Activated T-cell treated with anti-CD3 and anti-CD28 coated beads, Interleukin-2, amount 50 U/mL, for 72 hours (primary cell): ENCODE measurements at regions not wholly inside any gene's neighbourhood (a gene's known extent, or its start where the extent isn't known, plus 50 kb on each side); places are given as distances from the start of the nearest gene placed in this dataset.
"Not testable (repeated sequence)": the region's sequence is repeated elsewhere in the genome, so short reads cannot be mapped to it uniquely, and the experiment has no call there.

Experiments used
- ATAC-seq, 2 donors: fragments of 150-1000 bp; cut with Tn5 transposase; replicated peaks in 1 of 2; 2 replicates each; pipeline ENCODE4 v1.10.0; 2021; ENCODE audit warnings: moderate library complexity in 2 of 2, mild to moderate bottlenecking in 1 of 2
- DNase-seq, 2 donors: peaks; one replicate each; pipeline ENCODE4 v3.0.0; 2021 to 2022; ENCODE audit warnings: mixed read lengths in 1 of 2
- H3K27ac Mint-ChIP-seq: one replicate; pipeline ENCODE4 v1.8.0; 2022; ENCODE audit warnings: mild to moderate bottlenecking, moderate library complexity, mixed read lengths
- H3K27me3 Mint-ChIP-seq: one replicate; pipeline ENCODE4 v1.8.0; 2022; ENCODE audit warnings: low read depth, mixed read lengths
- H3K36me3 Mint-ChIP-seq, 2 donors: one replicate each; pipeline ENCODE4 v1.8.0; 2022; ENCODE audit warnings: mixed read lengths in 2 of 2, mild to moderate bottlenecking in 1 of 2; ENCODE audit not compliant: insufficient read depth in 2 of 2
- H3K4me1 Mint-ChIP-seq: one replicate; pipeline ENCODE4 v1.8.0; 2022; ENCODE audit warnings: low read depth, mixed read lengths
- H3K4me3 Mint-ChIP-seq, 2 donors: one replicate each; pipeline ENCODE4 v1.8.0; 2022; ENCODE audit warnings: mild to moderate bottlenecking in 2 of 2, mixed read lengths in 2 of 2, moderate library complexity in 2 of 2
- H3K9me3 Mint-ChIP-seq, 2 donors: one replicate each; pipeline ENCODE4 v1.8.0; 2022; ENCODE audit warnings: mixed read lengths in 2 of 2

GRCh38 chr9:117821954-117822353, 117.8 kb downstream of the TLR4 start:
- peaks cover 0 to 2% of the 10 kb centered on the region in 2 donors for H3K36me3 Mint-ChIP-seq
- H3K4me1 Mint-ChIP-seq, result peaks cover 30% of the 10 kb centered on the region
- H3K27ac Mint-ChIP-seq, result no peak overlapping the region
- no peak for ATAC-seq
- peaks cover 5 to 6% of the 10 kb centered on the region in 2 donors for H3K9me3 Mint-ChIP-seq
- H3K4me3 Mint-ChIP-seq, result no peak overlapping the region
- DNase-seq, result no peak
- H3K27me3 Mint-ChIP-seq, result peaks cover 50% of the 10 kb centered on the region

DNA sequence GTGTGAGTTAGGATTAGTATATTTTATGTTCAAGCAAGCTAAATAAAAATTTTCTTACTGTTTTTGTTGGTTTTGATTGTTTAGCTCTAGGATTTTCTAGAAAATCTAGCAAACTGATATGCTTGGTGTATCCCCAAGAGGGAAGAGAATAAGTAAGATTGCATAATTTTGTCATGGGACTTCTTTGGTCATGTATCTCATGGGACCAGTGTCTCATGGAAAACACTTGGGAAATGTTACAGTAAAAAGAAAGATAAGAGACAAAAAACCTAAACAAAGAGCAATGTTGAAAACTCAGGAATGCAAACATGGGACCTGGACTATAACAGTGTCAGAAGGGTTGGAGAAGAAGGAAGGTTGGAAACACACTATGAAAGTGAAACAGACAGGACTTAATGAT, 119.4 kb downstream of the TLR4 start:
- H3K36me3 Mint-ChIP-seq, result peaks cover 0 to 2% of the 10 kb centered on the region in 2 donors
- no peak for ATAC-seq
- no peak for DNase-seq
- H3K27me3 Mint-ChIP-seq, result peaks cover 50% of the 10 kb centered on the region
- H3K4me3 Mint-ChIP-seq, result no peak overlapping the region
- H3K4me1 Mint-ChIP-seq, result peaks cover 30% of the 10 kb centered on the region
- no peak overlapping the region for H3K27ac Mint-ChIP-seq
- peaks cover 5 to 6% of the 10 kb centered on the region in 2 donors for H3K9me3 Mint-ChIP-seq

GRCh38 chr9:117825609-117826347, 121.6 kb downstream of the TLR4 start:
- no peaks in the 10 kb centered on the region for H3K36me3 Mint-ChIP-seq

GRCh38 chr9:117826837-117827236, 122.6 kb downstream of the TLR4 start:
- no peak for DNase-seq
- ATAC-seq, result no peak
- H3K4me3 Mint-ChIP-seq, result no peak overlapping the region
- peaks cover 22% of the 10 kb centered on the region for H3K27me3 Mint-ChIP-seq
- H3K9me3 Mint-ChIP-seq, result peaks cover 3 to 5% of the 10 kb centered on the region in 2 donors
- H3K36me3 Mint-ChIP-seq, result no peaks in the 10 kb centered on the region
- no peak overlapping the region for H3K27ac Mint-ChIP-seq
- H3K4me1 Mint-ChIP-seq, result peaks cover 30% of the 10 kb centered on the region

More at GRCh38 chr9:117825609-117826347, 121.6 kb downstream of the TLR4 start:
- H3K9me3 Mint-ChIP-seq, result peaks cover 3 to 5% of the 10 kb centered on the region in 2 donors
- peaks cover 33% of the 10 kb centered on the region for H3K27me3 Mint-ChIP-seq
- peak overlapping the region; percentile 25 to 36 for H3K4me3 Mint-ChIP-seq
- H3K4me1 Mint-ChIP-seq, result peaks cover 30% of the 10 kb centered on the region
- DNase-seq (peak; percentile 40 to 41), ATAC-seq (peak; percentile 91 to 95)
- H3K27ac Mint-ChIP-seq, result peak overlapping the region; percentile 83

GRCh38 chr9:117827456-117827855, 123.3 kb downstream of the TLR4 start:
- peaks cover 22% of the 10 kb centered on the region for H3K27me3 Mint-ChIP-seq
- ATAC-seq (no peak), DNase-seq (no peak)
- H3K4me3 Mint-ChIP-seq, result no peak overlapping the region
- H3K9me3 Mint-ChIP-seq, result peaks cover 3 to 5% of the 10 kb centered on the region in 2 donors
- no peaks in the 10 kb centered on the region for H3K36me3 Mint-ChIP-seq
- no peak overlapping the region for H3K27ac Mint-ChIP-seq
- H3K4me1 Mint-ChIP-seq, result peaks cover 30% of the 10 kb centered on the region

DNA sequence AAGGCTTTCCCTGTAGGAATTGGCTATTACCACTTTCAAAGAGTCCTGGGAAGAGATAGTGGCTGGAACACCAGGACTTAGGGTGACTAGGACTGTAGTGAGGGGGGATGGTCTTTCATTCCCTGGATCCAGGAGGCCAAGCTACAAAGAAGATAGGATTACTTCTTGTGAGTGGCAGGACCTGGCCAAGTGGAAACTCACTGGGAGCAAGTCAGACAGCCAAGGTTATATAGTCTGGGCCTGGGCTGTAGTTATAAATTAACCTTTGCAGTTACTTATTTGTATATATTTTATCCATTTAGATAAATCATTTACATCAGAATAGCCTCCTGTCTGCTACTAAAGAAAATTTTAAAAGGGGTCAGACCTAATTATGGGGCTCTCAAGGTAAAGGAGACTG, 124.3 kb downstream of the TLR4 start:
- Mint-ChIP-seq H3K4me3 (no peak overlapping the region), H3K9me3 (peaks cover 3 to 5% of the 10 kb centered on the region in 2 donors), H3K36me3 (no peaks in the 10 kb centered on the region), H3K4me1 (peaks cover 30% of the 10 kb centered on the region), H3K27ac (no peak overlapping the region), H3K27me3 (peaks cover 24% of the 10 kb centered on the region)
- DNase-seq, result no peak
- no peak for ATAC-seq

GRCh38 chr9:117835798-117836197, 131.6 kb downstream of the TLR4 start:
- Mint-ChIP-seq H3K4me3 (peak overlapping the region in 1 of 2 donors; percentile 25), H3K9me3 (peaks cover 0 to 5% of the 10 kb centered on the region in 2 donors), H3K27me3 (peaks cover 21% of the 10 kb centered on the region), H3K36me3 (peaks cover 1 to 4% of the 10 kb centered on the region in 2 donors), H3K4me1 (peaks cover 14% of the 10 kb centered on the region), H3K27ac (no peak overlapping the region)
- DNase-seq, result peak in 1 of 2 donors; percentile 7
- ATAC-seq, result peak; percentile 82 to 91

DNA sequence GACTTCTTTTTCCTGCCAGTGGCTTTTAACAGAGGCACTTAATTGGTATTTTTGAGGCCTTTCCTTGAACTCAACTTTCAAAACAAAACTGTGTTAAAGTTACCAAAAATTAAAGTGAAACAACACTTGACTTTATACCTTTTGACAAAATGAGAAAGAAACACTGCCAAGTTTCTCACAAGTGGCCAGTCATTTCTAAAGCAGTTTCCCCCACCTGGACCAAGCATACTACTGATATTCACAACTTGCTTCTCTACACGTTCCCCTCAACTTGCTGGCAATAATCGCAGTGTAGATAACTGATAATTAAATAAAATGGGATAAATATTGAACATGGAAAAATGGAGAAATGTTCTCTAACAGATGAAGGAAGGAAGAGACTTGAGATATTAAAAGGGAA, 135.7 kb downstream of the TLR4 start:
- H3K27ac Mint-ChIP-seq, result peak overlapping the region; percentile 33
- H3K9me3 Mint-ChIP-seq, result peaks cover 3 to 5% of the 10 kb centered on the region in 2 donors
- H3K4me1 Mint-ChIP-seq, result peaks cover 14% of the 10 kb centered on the region
- ATAC-seq (no peak), DNase-seq (no peak)
- H3K4me3 Mint-ChIP-seq, result no peak overlapping the region
- H3K36me3 Mint-ChIP-seq, result peaks cover 1 to 4% of the 10 kb centered on the region in 2 donors
- H3K27me3 Mint-ChIP-seq, result peaks cover 22% of the 10 kb centered on the region

DNA sequence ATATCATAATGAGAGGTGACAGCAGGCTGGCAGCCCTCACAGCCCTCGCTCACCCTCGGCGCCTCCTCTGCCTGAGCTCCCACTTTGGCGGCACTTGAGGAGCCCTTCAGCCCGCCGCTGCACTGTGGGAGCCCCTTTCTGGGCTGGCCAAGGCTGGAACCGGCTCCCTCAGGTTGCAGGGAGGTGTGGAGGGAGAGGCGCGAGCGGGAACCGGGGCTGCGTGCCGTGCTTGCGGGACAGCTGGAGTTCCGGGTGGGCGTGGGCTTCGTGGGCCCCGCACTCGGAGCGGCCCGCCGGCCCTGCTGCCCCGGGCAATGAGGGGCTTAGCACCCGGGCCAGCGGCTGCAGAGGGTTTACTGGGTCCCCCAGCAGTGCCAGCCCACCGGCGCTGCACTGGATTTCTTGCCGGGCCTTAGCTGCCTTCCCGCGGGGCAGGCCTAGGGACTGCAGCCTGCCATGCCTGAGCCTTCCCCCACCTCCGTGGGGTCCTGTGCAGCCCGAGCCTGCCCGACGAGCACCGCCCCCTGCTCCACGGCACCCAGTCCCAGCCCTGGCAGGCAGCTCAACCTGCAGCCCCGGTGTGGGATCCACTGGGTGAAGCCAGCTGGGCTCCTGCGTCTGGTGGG, 147.7 kb downstream of the TLR4 start:
- H3K36me3 Mint-ChIP-seq, H3K4me1 Mint-ChIP-seq, ATAC-seq, DNase-seq, H3K27ac Mint-ChIP-seq, H3K27me3 Mint-ChIP-seq, H3K9me3 Mint-ChIP-seq, H3K4me3 Mint-ChIP-seq: not testable (repeated sequence)

DNA sequence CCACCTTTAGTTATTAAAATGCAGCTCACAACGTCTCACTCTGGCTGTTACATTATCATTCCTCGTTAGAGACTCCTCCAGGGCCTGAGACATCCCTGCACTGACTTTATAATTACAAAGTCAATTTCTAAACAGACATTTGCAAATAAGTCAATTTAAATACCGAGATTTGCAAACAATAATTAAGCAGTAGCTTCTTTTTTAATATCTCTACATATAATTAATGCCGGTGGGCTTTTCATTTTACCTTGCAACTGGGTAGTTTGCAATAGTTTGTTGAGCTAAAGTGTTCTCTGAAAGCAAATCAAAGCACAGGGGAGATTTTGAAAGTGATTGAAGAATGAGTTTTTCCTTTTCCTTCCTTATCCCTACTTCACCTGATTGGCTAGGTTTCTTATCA, 154.4 kb downstream of the TLR4 start:
- Mint-ChIP-seq H3K36me3 (no peaks in the 10 kb centered on the region), H3K4me3 (no peak overlapping the region), H3K9me3 (no peaks in the 10 kb centered on the region), H3K27me3 (no peaks in the 10 kb centered on the region), H3K4me1 (no peaks in the 10 kb centered on the region), H3K27ac (no peak overlapping the region)
- ATAC-seq (no peak), DNase-seq (no peak)

GRCh38 chr9:117860849-117861248, 156.6 kb downstream of the TLR4 start:
- DNase-seq (no peak), ATAC-seq (no peak)
- Mint-ChIP-seq H3K9me3 (peaks cover 0 to 2% of the 10 kb centered on the region in 2 donors), H3K27me3 (no peaks in the 10 kb centered on the region), H3K4me3 (no peak overlapping the region), H3K36me3 (no peaks in the 10 kb centered on the region), H3K27ac (no peak overlapping the region), H3K4me1 (no peaks in the 10 kb centered on the region)

DNA sequence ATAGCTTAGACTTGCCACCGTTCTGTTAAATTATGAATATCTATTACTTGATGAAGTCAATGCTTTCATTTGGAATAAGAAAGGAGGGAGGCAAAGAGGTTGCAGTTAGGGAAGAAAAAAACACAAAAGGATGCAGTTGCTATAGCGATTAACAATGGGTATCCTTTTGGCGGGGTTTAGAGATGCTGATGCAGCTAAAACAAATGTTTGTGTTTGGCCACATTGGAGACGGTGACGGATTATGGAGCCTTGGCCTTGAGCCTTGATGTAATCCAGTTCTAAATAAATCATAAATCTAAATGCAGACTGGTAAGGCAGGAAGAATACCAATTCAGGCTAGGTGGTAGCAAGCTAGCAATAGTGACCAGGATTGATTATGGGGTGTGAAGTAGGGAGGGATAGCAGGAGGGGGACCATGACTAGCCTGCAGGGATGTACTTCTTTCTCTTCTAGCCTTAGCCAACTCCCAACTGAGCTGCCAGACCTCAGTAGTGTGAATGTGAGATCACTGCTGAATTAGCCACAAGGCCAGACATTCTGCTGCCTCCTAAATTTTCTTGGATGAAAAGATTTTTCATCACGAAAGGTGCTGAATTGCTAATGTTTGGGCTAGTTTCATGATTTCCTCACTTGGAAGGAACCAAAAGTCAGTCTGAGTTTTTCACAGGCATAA, 160.3 kb downstream of the TLR4 start:
- DNase-seq, result no peak
- peaks cover 0 to 7% of the 10 kb centered on the region in 2 donors for H3K9me3 Mint-ChIP-seq
- H3K4me1 Mint-ChIP-seq, result no peaks in the 10 kb centered on the region
- H3K4me3 Mint-ChIP-seq, result no peak overlapping the region
- no peaks in the 10 kb centered on the region for H3K36me3 Mint-ChIP-seq
- no peaks in the 10 kb centered on the region for H3K27me3 Mint-ChIP-seq
- no peak overlapping the region for H3K27ac Mint-ChIP-seq
- ATAC-seq, result no peak

GRCh38 chr9:117868594-117868993, 164.4 kb downstream of the TLR4 start:
- no peaks in the 10 kb centered on the region for H3K4me1 Mint-ChIP-seq
- no peak for ATAC-seq
- H3K9me3 Mint-ChIP-seq, result peaks cover 0 to 7% of the 10 kb centered on the region in 2 donors

More at GRCh38 chr9:117868594-117868993, 164.4 kb downstream of the TLR4 start:
- Mint-ChIP-seq H3K27me3 (peaks cover 3% of the 10 kb centered on the region), H3K4me3 (no peak overlapping the region), H3K27ac (no peak overlapping the region), H3K36me3 (no peaks in the 10 kb centered on the region)
- DNase-seq, result no peak
